HCT116 (cell line): ENCODE measurements at regions not wholly inside any gene's neighbourhood (a gene's known extent, or its start where the extent isn't known, plus 50 kb on each side); places are given as distances from the start of the nearest gene placed in this dataset.

ENCODE experiments used
- ATAC-seq: fragments of 200-7000 bp; cut with Tn5 transposase; 2 replicates; pipeline ENCODE4 v1.9.1; 2020; ENCODE audit warnings: mild to moderate bottlenecking, moderate library complexity
- BruUV-seq: library from RNA; stranded (reverse); fragments of 400-500 nt; replicated peaks from 2 replicates; lab custom pipeline; 2021; lab: Mats Ljungman, UMichigan
- CTCF ChIA-PET: fragments of 300-600 bp; sonication (Branson Sonifier 250); formaldehyde crosslinking; loops from one replicate; lab custom pipeline; 2021; ENCODE audit warnings: antibody characterized with exemption; lab: Charles Lee
- POLR2A ChIA-PET: fragments of 300-600, 350-600 bp; sonication (Branson Sonifier 250); formaldehyde crosslinking; loops from one replicate; lab custom pipeline; 2021; ENCODE audit warnings: antibody characterized with exemption; lab: Charles Lee
- RAD21 ChIA-PET, 2 experiments: fragments of 300-600 bp; sonication (Branson Sonifier 250); formaldehyde crosslinking; loops; one replicate each; lab custom pipeline; 2023; ENCODE audit warnings: low total read pairs in 2 of 2; ENCODE audit not compliant: uncharacterized antibody in 2 of 2, unreplicated experiment in 2 of 2, low non-redundant PET in 1 of 2; lab: Charles Lee
- DNase-seq: peaks from one replicate; pipeline ENCODE4 v3.0.0-alpha.2; 2010; ENCODE audit warnings: low read depth, low spot score
- H2AFZ ChIP-seq: fragments of 200-600 bp; shearing (Covaris generic), sonication (generic); 2 replicates; pipeline ENCODE4 v1.6.1; 2017; ENCODE audit warnings: low read depth, mixed run types, mixed read lengths, antibody characterized with exemption, low read length; ENCODE audit not compliant: poor library complexity, severe bottlenecking
- H3K27ac ChIP-seq: 2 replicates; pipeline ENCODE4 v1.5.1; 2012; ENCODE audit warnings: low read depth, low read length
- H3K27me3 ChIP-seq: fragments of 200-600 bp; sonication (generic); 2 replicates; pipeline ENCODE4 v1.6.1; 2016; ENCODE audit warnings: mixed run types, low read length, mixed read lengths; ENCODE audit not compliant: insufficient read depth
- H3K36me3 ChIP-seq, 2 experiments: fragments of 200-500 bp in 1 of 2; fragments of 200-600 bp in 1 of 2; sonication (Bioruptor generic) in 1 of 2; sonication (generic) in 1 of 2; 2 replicates each; pipeline versions ENCODE4 v1.5.1 to v1.6.1; 2014 to 2016; ENCODE audit warnings: low read length in 2 of 2, inconsistent platforms in 1 of 2, mixed read lengths in 1 of 2, mixed run types in 1 of 2; ENCODE audit not compliant: insufficient read depth in 2 of 2, control insufficient read depth in 1 of 2
- H3K4me1 ChIP-seq, 2 experiments: fragments of 200-600 bp in 1 of 2; sonication (generic) in 1 of 2; 2 replicates each; pipeline versions ENCODE4 v1.5.1 to v1.6.1; 2012 to 2017; ENCODE audit warnings: low read length in 2 of 2, inconsistent platforms in 1 of 2, mild to moderate bottlenecking in 1 of 2, mixed read lengths in 1 of 2, mixed run types in 1 of 2, moderate library complexity in 1 of 2; ENCODE audit not compliant: insufficient read depth in 2 of 2, control insufficient read depth in 1 of 2
- H3K4me2 ChIP-seq: fragments of 200-600 bp; sonication (generic); 2 replicates; pipeline ENCODE4 v1.6.1; 2017; ENCODE audit warnings: mixed run types, low read length, mixed read lengths
- H3K4me3 ChIP-seq, 2 experiments: fragments of 200-600 bp in 1 of 2; sonication (generic) in 1 of 2; replicated peaks in 1 of 2; 2 replicates each; pipeline ENCODE4 v1.5.1; 2011 to 2016; ENCODE audit warnings: low read length in 2 of 2, control low read depth in 1 of 2, low read depth in 1 of 2, mild to moderate bottlenecking in 1 of 2, mixed read lengths in 1 of 2, mixed run types in 1 of 2
- H3K79me2 ChIP-seq: fragments of 200-600 bp; sonication (generic); 2 replicates; pipeline ENCODE4 v1.6.1; 2017; ENCODE audit warnings: mild to moderate bottlenecking, mixed run types, low read length, moderate library complexity, mixed read lengths; ENCODE audit not compliant: insufficient read depth
- H3K9ac ChIP-seq: fragments of 200-600 bp; sonication (generic); 2 replicates; pipeline ENCODE4 v1.6.1; 2016; ENCODE audit warnings: low read length, mixed read lengths
- H3K9me2 ChIP-seq: fragments of 200-600 bp; sonication (generic), shearing (Covaris generic); 2 replicates; pipeline ENCODE4 v1.6.1; 2017; ENCODE audit warnings: mixed run types, mild to moderate bottlenecking, moderate library complexity; ENCODE audit not compliant: insufficient read depth
- H3K9me3 ChIP-seq, 2 experiments: fragments of 200-500 bp in 1 of 2; fragments of 200-600 bp in 1 of 2; sonication (Bioruptor generic) in 1 of 2; sonication (generic) in 1 of 2; 2 replicates each; pipeline ENCODE4 v1.6.1; 2014 to 2017; ENCODE audit warnings: low read length in 2 of 2, mixed read lengths in 2 of 2, inconsistent platforms in 1 of 2, low read depth in 1 of 2, mild to moderate bottlenecking in 1 of 2, mixed run types in 1 of 2, moderate library complexity in 1 of 2; ENCODE audit not compliant: control insufficient read depth in 1 of 2, insufficient read depth in 1 of 2
- H4K20me1 ChIP-seq: fragments of 200-600 bp; sonication (generic), shearing (Covaris generic); 2 replicates; pipeline ENCODE4 v1.6.1; 2017; ENCODE audit warnings: mixed run types, mild to moderate bottlenecking, moderate library complexity; ENCODE audit not compliant: insufficient read depth
- CTCF ChIP-seq, 3 experiments: fragments of 200-600 bp in 1 of 3; sonication (generic) in 1 of 3; IDR thresholded peaks in 2 of 3; conservative IDR thresholded peaks in 1 of 3; 2 replicates each; pipeline ENCODE4 v1.5.1; 2012 to 2017; ENCODE audit warnings: low read depth in 2 of 3, low read length in 2 of 3, antibody characterized with exemption in 1 of 3, borderline replicate concordance in 1 of 3, control low read depth in 1 of 3, mild to moderate bottlenecking in 1 of 3, mixed read lengths in 1 of 3, mixed run types in 1 of 3, moderate library complexity in 1 of 3; ENCODE audit not compliant: insufficient read depth in 1 of 3
- EGR1 ChIP-seq: IDR thresholded peaks from 2 replicates; pipeline ENCODE4 v1.6.1; 2012; ENCODE audit warnings: low read depth
- ELF1 ChIP-seq: IDR thresholded peaks from 2 replicates; pipeline ENCODE4 v1.6.1; 2012; ENCODE audit warnings: low read depth, borderline replicate concordance
- POLR2AphosphoS5 ChIP-seq: IDR thresholded peaks from 2 replicates; pipeline ENCODE4 v1.6.1; 2011; ENCODE audit warnings: mild to moderate bottlenecking, low read depth, low read length, moderate library complexity
- RAD21 ChIP-seq: IDR thresholded peaks from 2 replicates; pipeline ENCODE4 v1.6.1; 2012; ENCODE audit warnings: low read depth, mild to moderate bottlenecking
- ZNF274 ChIP-seq: fragments of 200-500 bp; sonication (Bioruptor generic); IDR thresholded peaks from 2 replicates; pipeline ENCODE4 v1.6.1; 2014; ENCODE audit warnings: mild to moderate bottlenecking, low read depth, low read length, inconsistent platforms
- intact Hi-C: fragments of 100-400 bp; cut with micrococcal nuclease; formaldehyde crosslinking; loops from 2 replicates; pipeline ENCODE4 v1.10.0; 2022
- TF ChIP-seq, protein P1 (sequence below): IDR thresholded peaks from 2 replicates; pipeline ENCODE4 v1.6.1; 2012

DNA sequence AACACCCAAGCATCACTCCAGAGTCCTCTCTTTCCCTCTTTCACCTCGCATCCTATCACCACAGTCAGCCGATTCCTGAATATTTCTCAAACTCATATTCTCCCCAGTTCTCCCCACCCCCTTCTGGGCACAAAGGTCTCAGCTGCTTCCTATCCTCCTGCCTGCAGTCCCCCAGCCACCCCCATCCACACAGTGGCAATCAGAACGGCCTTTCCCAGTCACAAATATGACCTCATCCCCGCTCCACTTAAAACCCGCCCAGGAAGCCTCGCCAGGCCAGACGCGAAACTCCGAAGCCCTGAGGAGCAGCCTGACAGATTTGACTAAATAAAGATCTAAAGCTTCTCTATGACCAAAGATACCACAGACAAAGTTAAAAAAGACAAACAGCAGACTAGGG lies 49.9 kb upstream of the LINGO1 start:
- H3K27me3 ChIP-seq, result peaks cover 7% of the 10 kb centered on the region; the same call in 1 of the 2 replicates
- DNase-seq (no peak), ATAC-seq (no peak)
- no peaks in the 10 kb centered on the region for H3K79me2 ChIP-seq
- no TSS peak for BruUV-seq
- H3K9me3 ChIP-seq, result no peaks in the 10 kb centered on the region
- intact Hi-C loops, result no loop called here
- H4K20me1 ChIP-seq, result no peaks in the 10 kb centered on the region
- H3K4me3 ChIP-seq, result no peak overlapping the region
- TF ChIP-seq ELF1, result no peak
- TF ChIP-seq RAD21, result no peak
- no peak for TF ChIP-seq ZNF274
- no peak for TF ChIP-seq POLR2AphosphoS5
- TF ChIP-seq EGR1, result no peak
- no peak for TF ChIP-seq CTCF (IDR thresholded peaks at IDR 0.05 in 2 of 3, conservative IDR thresholded peaks at IDR 0.05 in 1 of 3; ENCODE audit: borderline replicate concordance in 1 of 3, insufficient read depth in 1 of 3, low read depth in 2 of 3, low read length in 2 of 3)
- TF ChIP-seq, protein P1, sequence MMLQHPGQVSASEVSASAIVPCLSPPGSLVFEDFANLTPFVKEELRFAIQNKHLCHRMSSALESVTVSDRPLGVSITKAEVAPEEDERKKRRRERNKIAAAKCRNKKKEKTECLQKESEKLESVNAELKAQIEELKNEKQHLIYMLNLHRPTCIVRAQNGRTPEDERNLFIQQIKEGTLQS, result no peak
- H3K36me3 ChIP-seq, result no peaks in the 10 kb centered on the region
- no peak overlapping the region for H3K9ac ChIP-seq
- H3K4me1 ChIP-seq, result no peaks in the 10 kb centered on the region
- RAD21 ChIA-PET, result no interaction called here
- H3K9me2 ChIP-seq, result no peaks in the 10 kb centered on the region
- CTCF ChIA-PET, result no interaction called here
- no peak overlapping the region for H3K4me2 ChIP-seq
- POLR2A ChIA-PET, result no interaction called here
- H3K27ac ChIP-seq, result no peak overlapping the region
- no peak overlapping the region for H2AFZ ChIP-seq
